Retinal pigment epithelial cell (primary cell): ENCODE measurements at regions not wholly inside any gene's neighbourhood (a gene's known extent, or its start where the extent isn't known, plus 50 kb on each side); places are given as distances from the start of the nearest gene placed in this dataset.
"Not testable (repeated sequence)": the region's sequence is repeated elsewhere in the genome, so short reads cannot be mapped to it uniquely, and the experiment has no call there.

ENCODE experiments used
- DNase-seq: peaks from one replicate; pipeline ENCODE4 v3.0.0-alpha.2; 2010; ENCODE audit warnings: low read depth
- H3K4me3 ChIP-seq: 2 replicates; pipeline ENCODE4 v1.5.1; 2011; ENCODE audit warnings: mild to moderate bottlenecking, low read length, control low read depth, moderate library complexity
- TF ChIP-seq, protein P1 (sequence below): conservative IDR thresholded peaks from 2 replicates; pipeline ENCODE4 v1.5.1; 2011; ENCODE audit warnings: low read depth, low read length, control low read depth, inconsistent platforms

DNA sequence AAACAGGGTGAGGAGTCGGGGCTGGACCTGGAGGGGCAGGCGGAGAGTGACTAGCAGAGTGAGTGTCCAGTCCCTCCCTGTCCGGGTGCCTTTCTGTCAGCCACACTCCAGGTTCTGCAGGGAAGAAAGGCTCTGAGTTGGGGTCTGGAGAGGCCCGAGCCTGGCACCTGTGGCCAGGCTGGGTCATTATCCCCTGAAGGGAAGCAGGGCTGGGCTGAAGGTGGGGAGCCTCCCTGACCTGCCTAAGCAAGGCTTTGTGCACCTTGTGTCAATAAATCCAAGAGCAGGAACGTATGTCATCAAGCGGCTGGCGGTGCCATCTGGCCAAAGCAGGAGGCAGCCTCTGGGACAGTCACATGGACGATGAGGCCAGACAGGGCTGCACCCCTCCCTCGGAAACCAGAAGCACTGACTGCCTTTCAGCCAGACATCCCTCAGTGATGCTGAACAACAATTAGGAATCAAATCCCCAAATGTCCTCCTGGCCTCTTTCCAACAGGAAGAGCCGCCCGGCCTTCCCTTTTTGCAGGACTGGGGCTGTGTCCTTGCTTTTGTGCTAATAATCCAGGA, 73.9 kb upstream of the FGF3 start:
- TF ChIP-seq, protein P1, sequence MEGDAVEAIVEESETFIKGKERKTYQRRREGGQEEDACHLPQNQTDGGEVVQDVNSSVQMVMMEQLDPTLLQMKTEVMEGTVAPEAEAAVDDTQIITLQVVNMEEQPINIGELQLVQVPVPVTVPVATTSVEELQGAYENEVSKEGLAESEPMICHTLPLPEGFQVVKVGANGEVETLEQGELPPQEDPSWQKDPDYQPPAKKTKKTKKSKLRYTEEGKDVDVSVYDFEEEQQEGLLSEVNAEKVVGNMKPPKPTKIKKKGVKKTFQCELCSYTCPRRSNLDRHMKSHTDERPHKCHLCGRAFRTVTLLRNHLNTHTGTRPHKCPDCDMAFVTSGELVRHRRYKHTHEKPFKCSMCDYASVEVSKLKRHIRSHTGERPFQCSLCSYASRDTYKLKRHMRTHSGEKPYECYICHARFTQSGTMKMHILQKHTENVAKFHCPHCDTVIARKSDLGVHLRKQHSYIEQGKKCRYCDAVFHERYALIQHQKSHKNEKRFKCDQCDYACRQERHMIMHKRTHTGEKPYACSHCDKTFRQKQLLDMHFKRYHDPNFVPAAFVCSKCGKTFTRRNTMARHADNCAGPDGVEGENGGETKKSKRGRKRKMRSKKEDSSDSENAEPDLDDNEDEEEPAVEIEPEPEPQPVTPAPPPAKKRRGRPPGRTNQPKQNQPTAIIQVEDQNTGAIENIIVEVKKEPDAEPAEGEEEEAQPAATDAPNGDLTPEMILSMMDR = no peak
- no peak overlapping the region for H3K4me3 ChIP-seq
- peak; percentile 2 for DNase-seq

DNA sequence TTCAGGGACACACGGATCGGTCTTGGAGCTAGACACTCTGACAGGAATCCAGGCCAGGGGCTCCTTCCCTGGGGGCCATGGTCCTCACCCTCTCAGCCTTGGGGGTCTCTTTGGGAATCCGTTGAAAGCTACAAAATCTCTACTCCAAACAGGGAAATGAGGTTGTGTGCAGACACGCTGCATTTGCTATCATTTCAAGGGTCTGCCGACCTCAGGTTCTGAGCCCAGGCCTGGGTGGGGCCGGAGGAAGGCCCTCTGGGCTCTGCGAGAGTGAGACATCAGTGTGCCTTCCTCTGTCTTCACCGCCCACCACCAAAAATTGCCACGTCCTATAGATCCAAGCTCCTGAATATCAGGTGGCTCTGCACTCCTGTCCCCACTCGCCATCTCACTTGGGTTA, 74.4 kb upstream of the FGF3 start:
- TF ChIP-seq, protein P1 = no peak
- H3K4me3 ChIP-seq = no peak overlapping the region
- DNase-seq = no peak

DNA sequence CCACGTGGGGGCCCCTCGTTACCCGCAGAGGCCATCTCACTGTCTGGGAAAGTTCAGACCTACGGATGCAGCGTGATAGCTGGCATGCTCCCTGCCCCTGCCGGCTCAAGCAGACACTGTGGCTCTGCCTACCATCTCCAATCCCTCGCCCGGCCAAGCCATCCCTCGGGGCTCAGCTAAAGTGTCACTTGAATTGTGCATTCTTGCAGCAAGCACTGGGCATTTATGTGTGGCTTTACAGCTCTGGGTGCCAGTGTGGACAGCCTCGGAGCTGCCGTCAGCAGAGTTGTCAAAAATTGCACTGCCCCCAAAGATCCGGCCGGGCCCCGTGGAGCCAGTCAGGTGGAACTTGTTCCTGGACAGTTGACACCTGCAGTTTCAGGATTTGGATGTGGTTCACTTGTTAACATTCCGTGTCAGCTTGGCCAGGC, 75.0 kb upstream of the FGF3 start:
- no peak overlapping the region for H3K4me3 ChIP-seq
- no peak for DNase-seq
- TF ChIP-seq, protein P1 = no peak

DNA sequence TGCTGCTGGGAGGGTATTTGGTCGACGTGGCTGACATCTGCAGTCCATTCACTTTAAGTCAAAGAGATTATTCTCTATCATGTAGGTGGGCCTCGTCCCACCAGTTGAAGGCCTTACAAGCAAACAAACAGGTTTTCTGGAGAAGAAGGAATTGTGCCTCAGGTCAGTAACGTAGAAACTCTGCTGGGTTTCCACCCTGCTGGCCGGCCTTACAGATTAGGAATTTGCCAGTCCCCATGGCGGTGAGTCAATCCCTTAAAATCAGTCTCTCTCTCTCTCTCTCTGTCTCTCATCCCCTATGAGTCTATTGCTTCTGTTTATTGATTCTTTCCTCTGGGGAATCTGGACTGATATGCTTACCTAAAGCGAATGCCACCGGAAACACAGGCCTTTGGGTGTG, 75.4 kb upstream of the FGF3 start:
- H3K4me3 ChIP-seq = no peak overlapping the region
- TF ChIP-seq, protein P1 = no peak
- DNase-seq = no peak

DNA sequence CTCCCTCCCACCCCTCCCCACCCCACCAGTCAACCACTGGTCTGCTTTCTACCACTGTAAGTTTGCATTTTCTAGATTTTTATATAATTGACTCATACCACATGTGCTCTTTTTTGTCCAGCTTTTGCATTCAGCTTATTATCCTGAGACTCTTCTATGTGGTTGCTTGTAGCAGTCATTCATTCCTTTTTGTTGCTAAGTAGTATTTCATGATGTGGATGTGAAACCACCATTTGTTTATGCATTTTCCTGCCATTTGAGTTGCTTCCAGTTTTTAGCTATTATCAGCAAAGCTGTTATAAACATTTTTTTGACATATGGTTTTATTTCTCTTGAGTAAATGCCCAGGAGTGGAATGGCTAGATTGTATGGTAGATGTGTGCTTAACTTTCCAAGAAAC, 77.0 kb upstream of the FGF3 start:
- TF ChIP-seq, protein P1 = no peak
- DNase-seq = no peak
- H3K4me3 ChIP-seq = no peak overlapping the region

DNA sequence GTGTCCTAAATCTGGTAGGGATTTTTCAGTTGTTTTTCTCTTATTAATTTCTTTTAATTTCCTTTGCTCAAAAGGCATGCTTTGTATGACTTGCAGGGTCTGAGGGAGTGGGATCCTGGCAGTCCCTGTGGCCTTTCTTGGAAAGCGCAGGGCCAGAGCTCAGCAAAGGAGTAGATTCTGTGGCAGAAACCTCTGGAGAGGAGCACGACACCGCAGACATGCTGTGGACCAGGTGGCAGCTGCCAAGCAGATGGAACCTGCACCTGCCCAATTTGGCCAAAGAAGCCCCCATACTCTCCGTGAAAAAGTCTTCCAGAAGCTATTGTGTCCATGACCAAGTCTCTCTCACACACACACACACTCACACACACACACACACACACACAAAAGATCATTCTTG, 78.9 kb upstream of the FGF3 start:
- H3K4me3 ChIP-seq = no peak overlapping the region
- TF ChIP-seq, protein P1 = no peak
- no peak for DNase-seq

DNA sequence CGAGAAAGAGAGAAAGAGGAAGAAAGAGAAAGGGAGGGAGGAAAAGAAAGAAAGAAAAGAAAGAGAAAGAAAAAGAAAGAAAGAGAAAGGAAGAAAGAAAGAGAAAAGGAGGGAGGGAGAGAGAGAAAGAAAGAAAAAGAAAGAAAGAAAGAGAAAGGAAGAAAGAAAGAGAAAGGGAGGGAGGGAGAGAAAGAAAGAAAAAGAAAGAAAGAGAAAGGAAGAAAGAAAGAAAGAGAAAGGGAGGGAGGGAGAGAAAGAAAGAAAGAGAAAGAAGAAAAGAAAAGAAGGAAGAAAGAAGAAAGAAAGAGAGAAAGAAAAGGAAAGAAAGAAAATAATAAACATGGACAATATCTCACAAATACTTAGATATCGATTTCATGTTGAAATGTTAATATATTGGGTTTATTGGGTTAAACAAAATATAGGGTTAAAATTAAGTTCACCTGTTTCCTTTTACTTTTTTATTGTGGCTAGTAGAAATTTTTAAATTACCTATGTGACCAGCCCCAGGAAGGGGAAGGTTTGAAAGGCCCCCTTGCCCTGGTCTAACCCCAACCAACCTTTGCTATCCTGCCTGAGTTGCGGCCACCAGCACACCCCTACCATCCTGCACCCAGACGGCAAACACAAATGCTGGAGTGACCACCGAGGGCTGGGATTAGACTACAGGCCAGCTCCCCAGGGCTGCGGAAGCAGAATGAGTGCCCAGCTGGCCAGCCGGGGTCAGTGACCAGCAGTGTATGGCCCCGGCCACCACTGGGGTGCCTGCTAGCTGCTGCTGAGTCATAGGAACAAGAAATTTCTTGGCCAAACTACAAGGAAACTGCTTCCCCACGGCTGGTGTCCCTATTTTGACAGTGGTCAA, 81.0 kb upstream of the FGF3 start:
- no peak for DNase-seq
- TF ChIP-seq, protein P1 = no peak
- H3K4me3 ChIP-seq = no peak overlapping the region

DNA sequence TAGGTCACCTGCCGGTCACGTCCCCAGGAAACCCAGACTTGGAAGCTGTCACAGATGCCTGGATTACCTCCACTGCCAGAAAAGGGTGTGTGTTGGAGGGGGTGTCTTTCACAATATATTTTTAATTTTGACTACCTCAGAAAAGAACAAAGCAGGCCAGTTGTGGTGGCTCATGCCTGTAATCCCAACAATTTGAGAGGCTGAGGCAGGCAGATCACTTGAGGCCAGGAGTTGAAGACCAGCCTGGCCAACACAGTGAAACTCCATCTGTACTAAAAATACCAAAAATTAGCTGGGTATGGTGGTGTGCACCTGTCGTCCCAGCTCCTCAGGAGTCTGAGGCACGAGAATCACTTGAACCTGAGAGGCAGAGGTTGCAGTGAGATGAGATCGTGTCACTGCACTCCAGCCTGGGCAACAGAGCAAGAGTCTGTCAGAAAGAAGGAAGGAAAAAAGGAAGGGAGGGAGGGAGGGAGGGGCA, 81.6 kb upstream of the FGF3 start:
- DNase-seq, H3K4me3 ChIP-seq: not testable (repeated sequence)
